GM23338 (cell line): ENCODE measurements at regions not wholly inside any gene's neighbourhood (a gene's known extent, or its start where the extent isn't known, plus 50 kb on each side); places are given as distances from the start of the nearest gene placed in this dataset.

Experiments used
- CREB1 ChIP-seq: fragments of 250-450 bp; sonication (Bioruptor Pico); IDR thresholded peaks from 2 replicates; pipeline ENCODE4 v1.5.0; 2020; ENCODE audit warnings: low read depth, mild to moderate bottlenecking, moderate library complexity
- CTCF ChIP-seq, 2 experiments: fragments of 200-600 bp in 1 of 2; sonication (generic) in 1 of 2; conservative IDR thresholded peaks; 2 replicates each; pipeline versions ENCODE4 v1.5.1 to v1.6.1; 2016 to 2017; ENCODE audit warnings: antibody characterized with exemption in 2 of 2, low read depth in 2 of 2, mild to moderate bottlenecking in 2 of 2, moderate library complexity in 1 of 2
- ETS1 ChIP-seq: IDR thresholded peaks from 2 replicates; pipeline ENCODE4 v1.6.1; 2016; ENCODE audit warnings: antibody characterized with exemption
- EZH2 ChIP-seq: fragments of 200-600 bp; sonication (generic); IDR thresholded peaks from one replicate; pipeline ENCODE4 v1.8.0; 2017; ENCODE audit warnings: antibody characterized with exemption, mild to moderate bottlenecking, low read depth; ENCODE audit not compliant: unreplicated experiment
- EZH2phosphoT487 ChIP-seq: fragments of 200-600 bp; sonication (generic); IDR thresholded peaks from one replicate; pipeline ENCODE4 v1.8.1; 2018; ENCODE audit warnings: antibody characterized with exemption; ENCODE audit not compliant: unreplicated experiment
- NANOG ChIP-seq: IDR thresholded peaks from 2 replicates; pipeline ENCODE4 v1.6.1; 2016; ENCODE audit warnings: antibody characterized with exemption, borderline replicate concordance
- POLR2AphosphoS5 ChIP-seq: IDR thresholded peaks from 2 replicates; pipeline ENCODE4 v1.6.1; 2016; ENCODE audit warnings: antibody characterized with exemption, low read depth
- REST ChIP-seq: IDR thresholded peaks from one replicate; pipeline ENCODE4 v1.6.1; 2018; ENCODE audit warnings: antibody characterized with exemption; ENCODE audit not compliant: unreplicated experiment

GRCh38 chr21:41076064-41076463 is 91.9 kb upstream of the BACE2 start:
- TF ChIP-seq CTCF (conservative IDR thresholded peaks at IDR 0.05; ENCODE audit: low read depth in 2 of 2) (no peak), EZH2 (no peak), POLR2AphosphoS5 (no peak), EZH2phosphoT487 (no peak), CREB1 (CRISPR knock-in tag) (no peak), REST (no peak), NANOG (no peak), ETS1 (no peak)
